Umbilical cord (tissue), 1 donor: ENCODE measurements at regions not wholly inside any gene's neighbourhood (a gene's known extent, or its start where the extent isn't known, plus 50 kb on each side); places are given as distances from the start of the nearest gene placed in this dataset.
"Not testable (repeated sequence)": the region's sequence is repeated elsewhere in the genome, so short reads cannot be mapped to it uniquely, and the experiment has no call there.

Source experiments
- DNase-seq: peaks from one replicate; pipeline ENCODE4 v3.0.0-alpha.2; 2015; ENCODE audit warnings: low spot score

DNA sequence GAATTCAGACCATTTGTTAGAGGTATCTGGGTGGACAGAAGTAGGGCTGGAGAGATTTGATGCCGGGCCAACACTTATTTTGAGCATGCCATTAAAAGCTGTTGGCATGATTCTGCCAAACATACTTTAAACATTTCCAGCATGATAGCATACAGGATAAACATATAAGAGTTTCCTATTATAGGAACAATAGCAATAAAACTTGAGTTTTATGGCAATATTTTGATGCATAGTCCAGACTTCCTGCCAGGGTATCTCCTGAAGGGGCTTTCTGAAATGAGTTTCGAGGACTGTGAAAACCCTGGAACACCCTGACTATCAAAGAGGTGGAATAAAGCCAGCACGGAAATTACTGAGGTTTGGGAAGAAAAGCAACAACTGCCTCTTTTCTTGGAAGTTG, 1398.0 kb upstream of the NXPH2 start:
- peak; percentile 48 for DNase-seq

DNA sequence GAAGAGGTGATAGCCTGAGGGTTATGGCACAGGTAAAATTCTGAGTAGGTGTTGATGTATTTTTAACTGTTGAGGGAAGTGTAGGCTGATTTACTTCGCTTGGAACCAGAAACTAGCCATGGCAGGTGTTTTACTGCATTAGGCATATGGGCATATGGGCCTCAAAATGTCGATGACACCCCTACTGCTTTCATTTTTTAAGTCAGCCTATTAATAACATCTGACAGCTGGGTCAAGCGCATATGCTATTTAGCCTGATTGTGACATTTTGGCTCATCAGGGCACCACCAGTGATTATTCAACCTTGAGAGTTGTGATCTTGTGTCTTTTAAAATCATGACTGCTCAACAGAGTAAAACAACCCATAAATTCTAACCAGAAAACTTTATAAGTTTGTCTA, 1396.9 kb upstream of the NXPH2 start:
- no peak for DNase-seq

DNA sequence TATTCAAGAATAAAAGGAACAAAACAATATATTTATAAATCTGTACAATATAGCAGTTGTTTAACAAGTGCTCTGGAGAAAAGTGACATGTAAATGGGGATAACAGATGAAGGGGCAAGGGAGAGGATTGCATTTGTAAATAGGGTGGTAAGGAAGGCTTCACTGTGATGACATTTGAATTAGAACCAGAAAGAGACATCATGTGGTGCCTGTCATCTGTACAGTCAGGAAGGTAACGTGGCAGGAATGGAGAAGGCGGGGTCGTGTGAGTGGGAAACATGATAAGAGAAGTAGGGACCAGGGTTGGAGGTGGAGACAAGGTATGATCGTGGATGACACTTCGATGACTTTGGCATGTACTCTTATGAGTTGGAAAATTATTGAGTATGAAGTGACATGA, 1393.6 kb upstream of the NXPH2 start:
- DNase-seq = no peak

DNA sequence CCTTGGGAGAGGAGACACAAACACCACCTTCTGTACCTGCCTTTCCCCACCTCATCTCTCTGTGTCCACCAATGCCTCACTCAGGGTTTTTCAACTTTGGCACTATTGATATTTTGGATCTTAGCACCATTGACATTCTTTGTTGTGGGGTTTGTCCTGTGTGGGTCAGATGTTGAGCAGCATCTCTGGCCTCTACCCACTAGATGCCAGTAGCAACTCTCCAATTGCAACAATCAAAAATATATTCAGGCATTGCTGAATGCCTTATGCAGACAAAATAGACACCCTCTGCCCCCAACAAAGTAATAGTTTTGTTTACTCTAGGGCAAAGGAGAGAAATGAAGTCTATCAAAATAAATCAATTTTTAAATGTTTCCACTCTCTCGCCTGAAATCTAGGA, 1384.3 kb upstream of the NXPH2 start:
- peak; percentile 13 for DNase-seq

DNA sequence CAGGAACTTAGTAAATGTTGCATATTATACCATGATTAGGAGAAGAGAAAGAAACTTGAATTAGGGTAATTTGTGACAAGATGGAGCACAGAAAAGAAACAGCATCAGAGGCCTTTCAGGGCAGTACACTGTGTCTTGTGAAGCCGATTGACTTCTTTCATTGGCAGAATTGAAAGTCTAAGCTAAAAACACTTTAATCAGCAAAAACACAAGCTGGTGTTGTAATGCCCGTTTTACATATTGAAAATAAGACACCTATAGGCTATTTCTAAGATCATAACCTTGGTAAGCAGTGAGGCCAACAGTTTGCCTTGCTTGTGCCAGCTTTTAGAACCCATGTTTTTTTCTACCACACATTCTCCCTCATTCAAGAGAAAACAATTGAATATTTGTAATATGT, 1378.1 kb upstream of the NXPH2 start:
- DNase-seq = no peak

DNA sequence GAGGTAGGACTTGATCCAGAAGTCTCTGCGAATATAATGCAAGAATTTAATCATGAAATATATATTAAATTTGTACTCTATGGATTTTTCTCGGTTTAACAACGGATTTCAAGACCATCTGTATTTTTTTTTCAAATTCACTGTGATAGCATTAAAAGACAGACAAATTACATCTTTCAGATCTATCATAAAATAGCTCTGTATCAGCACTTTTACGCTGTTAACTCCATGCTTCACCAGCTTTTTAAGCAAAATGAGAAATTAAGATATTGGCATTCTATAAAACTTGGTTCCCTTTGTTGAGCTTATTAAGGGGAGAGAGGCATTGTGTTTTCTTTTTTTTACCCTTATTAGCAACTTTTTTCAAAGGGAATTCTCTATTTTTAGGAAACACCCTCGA, 1377.6 kb upstream of the NXPH2 start:
- no peak for DNase-seq

GRCh38 chr2:140154706-140155105, 1374.5 kb upstream of the NXPH2 start:
- peak; percentile 5 for DNase-seq

DNA sequence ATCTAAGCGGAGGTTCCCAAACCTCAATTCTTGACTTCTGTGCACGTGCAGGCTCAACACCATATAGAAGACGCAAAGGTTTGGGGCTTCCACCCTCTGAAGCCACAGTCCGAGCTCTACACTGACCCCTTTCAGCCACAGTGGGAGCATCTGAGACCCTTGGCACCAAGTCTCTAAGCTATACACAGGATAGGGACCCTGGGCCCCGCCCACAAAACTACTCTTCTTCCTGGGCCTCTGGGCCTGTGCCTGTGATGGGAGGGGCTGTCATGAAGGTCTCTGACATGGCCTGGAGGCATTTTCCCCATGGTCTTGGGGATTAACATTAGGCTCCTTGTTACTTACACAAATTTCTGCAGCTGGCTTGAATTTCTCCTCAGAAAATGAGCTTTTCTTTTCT, 1374.1 kb upstream of the NXPH2 start:
- DNase-seq = no peak

GRCh38 chr2:140144611-140145010, 1364.4 kb upstream of the NXPH2 start:
- no peak for DNase-seq

GRCh38 chr2:140138736-140139135, 1358.5 kb upstream of the NXPH2 start:
- no peak for DNase-seq

- no peak for DNase-seq
Observed at GRCh38 chr2:140136861-140137260, 1356.7 kb upstream of the NXPH2 start.

DNA sequence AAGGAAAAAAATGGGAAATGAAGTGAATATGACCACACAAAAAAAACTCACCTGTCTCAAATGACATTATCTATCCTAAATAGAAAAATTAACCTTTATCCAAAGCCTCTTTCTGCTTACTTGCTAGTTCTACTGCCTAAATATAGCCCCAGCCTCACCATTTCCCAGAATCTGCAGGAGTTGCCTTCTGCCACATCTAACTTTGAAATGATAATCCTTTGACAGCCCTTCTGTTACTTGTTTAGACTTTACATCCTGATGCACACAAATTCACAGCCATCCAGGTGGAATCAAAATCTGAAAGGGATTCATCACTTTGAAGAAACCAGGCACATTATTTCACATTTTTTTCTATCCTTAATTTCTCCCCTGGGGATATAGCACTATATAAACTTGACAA, 1356.2 kb upstream of the NXPH2 start:
- no peak for DNase-seq

- DNase-seq = no peak
Observed at GRCh38 chr2:140128909-140129308, 1348.7 kb upstream of the NXPH2 start.

GRCh38 chr2:140122001-140122400, 1341.8 kb upstream of the NXPH2 start:
- DNase-seq = no peak

DNA sequence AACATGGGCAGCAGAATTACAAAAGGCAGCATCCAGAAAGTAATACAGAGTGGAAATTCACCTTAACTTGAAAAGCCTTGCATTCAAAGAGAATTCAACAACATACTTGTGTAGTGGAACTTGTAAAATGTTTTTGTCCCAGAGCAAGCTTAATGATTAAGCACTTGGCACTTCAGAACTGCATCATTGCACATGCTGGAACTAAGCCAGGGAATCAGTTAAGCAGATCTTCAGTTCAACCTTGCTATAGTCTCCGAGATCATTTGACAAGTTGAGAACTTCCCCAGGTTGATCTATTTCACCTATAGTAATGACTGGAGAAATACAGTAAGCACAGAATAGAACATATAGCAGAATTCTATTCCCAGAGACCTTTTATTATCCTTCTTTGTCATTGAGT, 1337.2 kb upstream of the NXPH2 start:
- DNase-seq = peak; percentile 1

DNA sequence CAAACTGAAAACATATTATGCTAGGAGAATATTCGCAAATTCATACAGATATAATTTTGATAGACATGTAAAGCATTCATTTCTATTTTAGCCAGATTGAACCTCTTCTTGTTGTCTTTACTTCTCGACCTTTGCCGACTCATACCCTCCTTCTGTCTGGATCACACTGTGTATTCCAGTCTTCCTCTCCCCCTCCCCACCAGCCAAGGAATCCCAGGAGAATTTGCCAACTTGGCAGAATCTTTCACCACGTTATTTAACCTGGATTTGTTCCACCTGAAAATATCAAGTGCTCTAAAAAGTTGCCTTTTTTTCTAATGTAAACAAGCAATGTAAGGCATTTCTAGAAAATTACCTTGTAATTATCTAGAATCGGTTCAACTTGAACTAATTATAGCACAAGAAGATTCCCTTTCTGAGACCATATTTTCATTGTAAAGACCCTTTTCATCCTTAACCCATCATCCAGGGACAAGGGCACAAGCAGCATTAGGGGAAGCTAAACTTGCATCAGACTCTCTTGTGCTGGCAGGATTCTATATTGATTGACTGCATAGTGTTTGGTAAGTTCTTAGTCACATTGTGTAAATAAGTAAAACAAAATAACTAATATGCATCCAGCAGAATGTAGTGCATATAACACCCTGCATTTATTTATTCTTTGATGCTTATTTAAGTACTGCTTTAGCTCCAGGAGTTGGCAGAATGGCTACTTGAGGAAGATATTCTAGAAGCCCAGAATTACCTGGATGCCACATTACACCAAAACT, 1328.7 kb upstream of the NXPH2 start:
- no peak for DNase-seq

DNA sequence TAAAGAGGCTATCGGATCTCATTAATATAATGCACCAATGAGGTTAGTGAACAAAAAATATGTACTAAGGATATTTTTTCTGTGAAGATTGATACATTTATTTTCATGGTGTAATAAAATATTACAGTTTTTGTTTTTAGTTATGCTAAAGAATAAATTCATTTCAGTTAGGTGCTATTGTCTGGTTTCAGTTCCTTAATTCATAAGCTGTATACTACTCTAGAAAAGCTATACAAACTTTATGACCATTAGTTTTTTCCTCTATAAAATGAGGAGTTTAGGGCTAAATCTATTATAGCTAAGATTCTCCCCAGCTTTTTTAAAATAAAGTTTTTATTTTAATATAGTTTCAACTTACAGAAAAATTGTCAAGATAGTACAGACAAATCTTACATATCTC, 1311.7 kb upstream of the NXPH2 start:
- DNase-seq = no peak

- DNase-seq = no peak
Observed at GRCh38 chr2:140086964-140087363, 1306.8 kb upstream of the NXPH2 start.

- DNase-seq = peak; percentile 8
Observed at GRCh38 chr2:140085674-140086073, 1305.5 kb upstream of the NXPH2 start.

DNA sequence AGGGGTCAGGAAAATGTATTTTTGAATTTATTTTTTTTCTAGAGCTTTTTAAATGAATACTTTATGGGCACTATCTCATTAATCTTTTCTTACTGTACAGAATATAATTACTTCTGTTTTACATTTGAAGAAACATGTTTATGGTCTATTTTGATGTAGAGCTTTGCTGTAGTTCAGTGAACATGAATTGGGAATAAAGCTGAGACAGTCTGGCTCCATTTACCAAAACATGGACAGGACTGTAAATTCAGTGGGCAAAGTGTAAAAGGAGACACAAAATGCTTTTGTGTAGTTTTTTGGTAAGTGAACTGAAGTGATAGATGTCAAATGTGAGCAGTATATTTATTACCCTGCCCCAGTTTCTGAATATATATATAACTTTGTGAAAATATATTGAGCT, 1298.8 kb upstream of the NXPH2 start:
- no peak for DNase-seq

- no peak for DNase-seq
Observed at GRCh38 chr2:140076164-140076563, 1296.0 kb upstream of the NXPH2 start.

DNA sequence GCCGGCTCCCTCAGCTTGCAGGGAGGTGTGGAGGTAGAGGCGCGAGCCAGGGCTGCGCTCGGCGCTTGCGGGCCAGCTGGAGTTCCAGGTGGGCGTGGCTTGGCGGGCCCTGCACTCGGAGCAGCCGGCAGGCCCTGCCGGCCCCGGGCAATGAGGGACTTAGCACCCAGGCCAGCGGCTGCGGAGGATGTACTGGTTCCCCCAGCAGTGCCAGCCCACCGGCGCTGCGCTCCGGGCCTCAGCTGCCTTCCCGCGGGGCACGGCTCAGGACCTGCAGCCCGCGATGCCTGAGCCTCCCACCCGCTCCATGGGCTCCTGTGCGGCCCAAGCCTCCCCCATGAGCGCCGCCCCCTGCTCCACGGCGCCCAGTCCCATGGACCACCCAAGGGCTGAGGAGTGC, 1293.6 kb upstream of the NXPH2 start:
- not testable (repeated sequence) for DNase-seq

- DNase-seq = no peak
Observed at GRCh38 chr2:140067661-140068060, 1287.5 kb upstream of the NXPH2 start.

GRCh38 chr2:140064243-140064642, 1284.1 kb upstream of the NXPH2 start:
- no peak for DNase-seq
